Neuronal stem cell (in vitro differentiated cells): ENCODE measurements at regions not wholly inside any gene's neighbourhood (a gene's known extent, or its start where the extent isn't known, plus 50 kb on each side); places are given as distances from the start of the nearest gene placed in this dataset.
A peak's percentile ranks its signal among the peaks of the same experiment; 100 is the strongest.

Experiments used
- DNase-seq: peaks from one replicate; pipeline ENCODE4 v3.0.0-alpha.2; 2013; ENCODE audit warnings: low spot score
- H2AFZ ChIP-seq: one replicate; pipeline ENCODE4 v1.6.1; 2013; ENCODE audit warnings: mild to moderate bottlenecking, low read length, inconsistent platforms
- H2AK5ac ChIP-seq: 2 replicates; pipeline ENCODE4 v1.6.1; 2013; ENCODE audit warnings: low read depth, mild to moderate bottlenecking, inconsistent platforms, low read length, moderate library complexity, mixed read lengths
- H2BK120ac ChIP-seq: 2 replicates; pipeline ENCODE4 v1.6.1; 2013; ENCODE audit warnings: low read depth, mild to moderate bottlenecking, inconsistent platforms, low read length, moderate library complexity, mixed read lengths
- H2BK12ac ChIP-seq: one replicate; pipeline ENCODE4 v1.6.1; 2013; ENCODE audit warnings: low read length, inconsistent platforms
- H2BK15ac ChIP-seq: 2 replicates; pipeline ENCODE4 v1.6.1; 2013; ENCODE audit warnings: mild to moderate bottlenecking, low read length, inconsistent platforms, mixed read lengths
- H2BK5ac ChIP-seq: one replicate; pipeline ENCODE4 v1.6.1; 2013; ENCODE audit warnings: inconsistent platforms, mild to moderate bottlenecking, low read length, moderate library complexity
- H3K14ac ChIP-seq: one replicate; pipeline ENCODE4 v1.6.1; 2013; ENCODE audit warnings: low read length, inconsistent platforms
- H3K18ac ChIP-seq: 2 replicates; pipeline ENCODE4 v1.6.1; 2013; ENCODE audit warnings: low read length, inconsistent platforms
- H3K23ac ChIP-seq: 2 replicates; pipeline ENCODE4 v1.6.1; 2013; ENCODE audit warnings: low read depth, mild to moderate bottlenecking, mixed read lengths, low read length, inconsistent platforms; ENCODE audit not compliant: poor library complexity
- H3K27ac ChIP-seq: replicated peaks from 3 replicates; pipeline ENCODE4 v1.5.1; 2013; ENCODE audit warnings: low read length, inconsistent platforms
- H3K27me3 ChIP-seq, 3 experiments: 2 replicates each; pipeline ENCODE4 v1.6.1; 2013; ENCODE audit warnings: low read length in 3 of 3, mild to moderate bottlenecking in 2 of 3, inconsistent platforms in 1 of 3, low read depth in 1 of 3, mixed read lengths in 1 of 3, moderate library complexity in 1 of 3; ENCODE audit not compliant: control insufficient read depth in 3 of 3, insufficient read depth in 3 of 3
- H3K36me3 ChIP-seq, 2 donors: replicated peaks in 1 of 2; 2 replicates each; pipeline ENCODE4 v1.6.1; 2013; ENCODE audit warnings: low read length in 2 of 2; ENCODE audit not compliant: control insufficient read depth in 2 of 2, insufficient read depth in 2 of 2
- H3K4ac ChIP-seq: 2 replicates; pipeline ENCODE4 v1.6.1; 2013; ENCODE audit warnings: inconsistent platforms, mild to moderate bottlenecking, low read length, moderate library complexity
- H3K4me1 ChIP-seq, 2 donors: 1 replicate in 1 of 2; 2 replicates in 1 of 2; pipeline ENCODE4 v1.6.1; 2013; ENCODE audit warnings: low read length in 2 of 2, low read depth in 1 of 2; ENCODE audit not compliant: control insufficient read depth in 2 of 2, insufficient read depth in 1 of 2
- H3K4me2 ChIP-seq: one replicate; pipeline ENCODE4 v1.6.1; 2013; ENCODE audit warnings: mild to moderate bottlenecking, low read length, inconsistent platforms; ENCODE audit not compliant: insufficient read depth, poor library complexity, severe bottlenecking
- H3K4me3 ChIP-seq, 2 donors: 2 replicates each; pipeline ENCODE4 v1.5.1; 2013; ENCODE audit warnings: low read length in 2 of 2, mild to moderate bottlenecking in 2 of 2, inconsistent platforms in 1 of 2, moderate library complexity in 1 of 2
- H3K79me1 ChIP-seq: one replicate; pipeline ENCODE4 v1.6.1; 2013; ENCODE audit warnings: low read depth, mild to moderate bottlenecking, inconsistent platforms, low read length, moderate library complexity
- H3K9ac ChIP-seq: one replicate; pipeline ENCODE4 v1.6.1; 2013; ENCODE audit warnings: mild to moderate bottlenecking, low read depth, low read length, inconsistent platforms; ENCODE audit not compliant: poor library complexity
- H3K9me3 ChIP-seq, 2 donors: replicated peaks in 1 of 2; 2 replicates each; pipeline versions ENCODE3 to v1.6.1; 2013; ENCODE audit warnings: low read length in 2 of 2, mild to moderate bottlenecking in 2 of 2, inconsistent platforms in 1 of 2, low read depth in 1 of 2, mixed read lengths in 1 of 2, moderate library complexity in 1 of 2; ENCODE audit not compliant: control insufficient read depth in 2 of 2, insufficient read depth in 1 of 2
- H4K8ac ChIP-seq: one replicate; pipeline ENCODE4 v1.6.1; 2013; ENCODE audit warnings: low read depth, mild to moderate bottlenecking, inconsistent platforms, low read length, moderate library complexity
- H4K91ac ChIP-seq: one replicate; pipeline ENCODE4 v1.6.1; 2013; ENCODE audit warnings: low read length, low read depth, mild to moderate bottlenecking, inconsistent platforms; ENCODE audit not compliant: poor library complexity
- WGBS, 2 donors: extraction: QIAGEN DNeasy Blood & Tissue Kit; methylation state at CpG; one replicate each; pipeline ENCODE4 v1.1.7; 2013; ENCODE audit warnings: missing lambda C conversion rate in 2 of 2, mixed read lengths in 1 of 2; ENCODE audit not compliant: insufficient read length in 2 of 2, insufficient replicate concordance in 1 of 2; ENCODE audit errors: extremely low coverage in 2 of 2; 5-methylcytosine and 5-hydroxymethylcytosine counted together

- H2BK120ac ChIP-seq = no peak overlapping the region
- no peak overlapping the region for H3K9ac ChIP-seq
- peak overlapping the region; percentile 23 for H3K18ac ChIP-seq
- H3K27ac ChIP-seq = no peak overlapping the region
- H2BK12ac ChIP-seq = no peak overlapping the region
- H3K4ac ChIP-seq = no peak overlapping the region
- H2BK5ac ChIP-seq = no peak overlapping the region
- H4K8ac ChIP-seq = no peak overlapping the region
- no peak overlapping the region for H2AFZ ChIP-seq
- H3K79me1 ChIP-seq = no peaks in the 10 kb centered on the region
- no peaks in the 10 kb centered on the region for H3K27me3 ChIP-seq
- no peak overlapping the region for H3K4me2 ChIP-seq
- no peaks in the 10 kb centered on the region for H3K9me3 ChIP-seq
- no peak overlapping the region for H3K23ac ChIP-seq
- no peak overlapping the region for H3K4me3 ChIP-seq
- peaks cover 0 to 7% of the 10 kb centered on the region in 2 donors for H3K4me1 ChIP-seq
- no peak overlapping the region for H3K14ac ChIP-seq
- peak overlapping the region; percentile 30 for H2AK5ac ChIP-seq
- no peak overlapping the region for H2BK15ac ChIP-seq
- H4K91ac ChIP-seq = no peak overlapping the region
- H3K36me3 ChIP-seq = no peaks in the 10 kb centered on the region
- DNase-seq = no peak
- WGBS, 2 donors = no CpG with 5 or more reads among the region's 17 CpGs
These were observed 88.3 kb upstream of the MED13L start for GRCh38 chr12:116365606-116366455.

DNA sequence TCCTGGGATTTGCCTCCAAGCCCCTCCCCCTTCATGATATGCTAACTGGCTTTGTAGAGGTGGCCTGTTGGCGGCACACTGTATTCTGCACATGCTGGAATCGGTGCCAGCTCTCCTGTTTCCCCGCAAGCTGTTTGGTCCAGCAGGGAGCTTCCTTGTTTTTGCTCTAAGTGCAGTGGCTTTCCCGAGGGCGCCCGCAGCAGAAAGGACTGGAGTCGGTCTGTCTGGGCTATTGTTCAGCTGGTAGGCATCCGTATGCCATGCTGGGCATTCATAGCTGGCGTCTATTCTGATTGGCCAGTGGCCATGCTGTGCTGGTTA, 88.9 kb upstream of the MED13L start:
- Histone ChIP-seq H3K4me3 (no peak overlapping the region), H3K4me1 (peaks cover 0 to 7% of the 10 kb centered on the region in 2 donors), H3K4ac (no peak overlapping the region), H2AFZ (no peak overlapping the region), H3K18ac (no peak overlapping the region), H3K23ac (no peak overlapping the region), H3K14ac (no peak overlapping the region), H3K79me1 (no peaks in the 10 kb centered on the region), H3K27ac (no peak overlapping the region), H2BK120ac (no peak overlapping the region), H2BK15ac (no peak overlapping the region), H2BK12ac (no peak overlapping the region), H3K4me2 (no peak overlapping the region), H3K36me3 (no peaks in the 10 kb centered on the region), H3K9me3 (no peaks in the 10 kb centered on the region), H2AK5ac (no peak overlapping the region), H2BK5ac (no peak overlapping the region), H3K27me3 (no peaks in the 10 kb centered on the region), H3K9ac (no peak overlapping the region), H4K91ac (no peak overlapping the region), H4K8ac (no peak overlapping the region)
- DNase-seq = no peak
- WGBS, 2 donors = no CpG with 5 or more reads among the region's 9 CpGs

- Histone ChIP-seq H3K9me3 (no peaks in the 10 kb centered on the region), H3K27me3 (no peaks in the 10 kb centered on the region), H2BK15ac (peak overlapping the region; percentile 52), H3K4me2 (no peak overlapping the region), H3K4me1 (peaks cover 0 to 6% of the 10 kb centered on the region in 2 donors), H2BK12ac (no peak overlapping the region), H3K27ac (no peak overlapping the region), H3K23ac (no peak overlapping the region), H3K36me3 (no peaks in the 10 kb centered on the region), H3K14ac (no peak overlapping the region), H4K91ac (no peak overlapping the region), H4K8ac (no peak overlapping the region), H2AK5ac (no peak overlapping the region), H3K18ac (no peak overlapping the region), H2AFZ (no peak overlapping the region), H2BK120ac (no peak overlapping the region), H3K4ac (no peak overlapping the region), H2BK5ac (no peak overlapping the region), H3K79me1 (no peaks in the 10 kb centered on the region), H3K4me3 (no peak overlapping the region), H3K9ac (no peak overlapping the region)
- DNase-seq = no peak
- no CpG with 5 or more reads among the region's 6 CpGs for WGBS, 2 donors
These were observed 89.3 kb upstream of the MED13L start for GRCh38 chr12:116366824-116367223.

- Histone ChIP-seq H3K9me3 (no peaks in the 10 kb centered on the region), H3K4me3 (no peak overlapping the region), H4K91ac (no peak overlapping the region), H3K27ac (no peak overlapping the region), H3K4me2 (no peak overlapping the region), H2BK12ac (no peak overlapping the region), H3K4me1 (peaks cover 3 to 6% of the 10 kb centered on the region in 2 donors), H3K36me3 (no peaks in the 10 kb centered on the region), H3K27me3 (no peaks in the 10 kb centered on the region), H3K14ac (no peak overlapping the region), H4K8ac (no peak overlapping the region), H3K18ac (no peak overlapping the region), H2BK5ac (no peak overlapping the region), H3K79me1 (no peaks in the 10 kb centered on the region), H2BK15ac (no peak overlapping the region), H3K4ac (no peak overlapping the region), H3K9ac (no peak overlapping the region), H2AK5ac (no peak overlapping the region), H2BK120ac (no peak overlapping the region), H3K23ac (no peak overlapping the region), H2AFZ (no peak overlapping the region)
- WGBS, 2 donors = no CpG with 5 or more reads among the region's 16 CpGs
- no peak for DNase-seq
These were observed 91.0 kb upstream of the MED13L start for GRCh38 chr12:116368196-116369194.
